ENCODE measurements at regions not wholly inside any gene's neighbourhood (a gene's known extent, or its start where the extent isn't known, plus 50 kb on each side); places are given as distances from the start of the nearest gene placed in this dataset.

- Histone ChIP-seq H3K4me1 (no peaks in the 10 kb centered on the region), H3K27me3 (ENCODE audit: control insufficient read depth, insufficient read depth, low read length) (no peaks in the 10 kb centered on the region), H3K4me3 (ENCODE audit: low read depth, low read length) (no peak overlapping the region), H2AFZ (no peak overlapping the region), H3K36me3 (ENCODE audit: control insufficient read depth, insufficient read depth, low read length) (no peaks in the 10 kb centered on the region), H3K27ac (no peak overlapping the region), H3K9ac (no peak overlapping the region), H3K4me2 (ENCODE audit: low read length) (no peak overlapping the region), H3K9me3 (ENCODE audit: control insufficient read depth, low read length) (no peaks in the 10 kb centered on the region), H3K79me2 (no peaks in the 10 kb centered on the region)
- TF ChIP-seq, protein P1, sequence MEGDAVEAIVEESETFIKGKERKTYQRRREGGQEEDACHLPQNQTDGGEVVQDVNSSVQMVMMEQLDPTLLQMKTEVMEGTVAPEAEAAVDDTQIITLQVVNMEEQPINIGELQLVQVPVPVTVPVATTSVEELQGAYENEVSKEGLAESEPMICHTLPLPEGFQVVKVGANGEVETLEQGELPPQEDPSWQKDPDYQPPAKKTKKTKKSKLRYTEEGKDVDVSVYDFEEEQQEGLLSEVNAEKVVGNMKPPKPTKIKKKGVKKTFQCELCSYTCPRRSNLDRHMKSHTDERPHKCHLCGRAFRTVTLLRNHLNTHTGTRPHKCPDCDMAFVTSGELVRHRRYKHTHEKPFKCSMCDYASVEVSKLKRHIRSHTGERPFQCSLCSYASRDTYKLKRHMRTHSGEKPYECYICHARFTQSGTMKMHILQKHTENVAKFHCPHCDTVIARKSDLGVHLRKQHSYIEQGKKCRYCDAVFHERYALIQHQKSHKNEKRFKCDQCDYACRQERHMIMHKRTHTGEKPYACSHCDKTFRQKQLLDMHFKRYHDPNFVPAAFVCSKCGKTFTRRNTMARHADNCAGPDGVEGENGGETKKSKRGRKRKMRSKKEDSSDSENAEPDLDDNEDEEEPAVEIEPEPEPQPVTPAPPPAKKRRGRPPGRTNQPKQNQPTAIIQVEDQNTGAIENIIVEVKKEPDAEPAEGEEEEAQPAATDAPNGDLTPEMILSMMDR (IDR thresholded peaks at IDR 0.05), result no peak
These were observed 360.6 kb upstream of the TNP1 start for GRCh38 chr2:217220228-217221013.

GRCh38 chr2:217219164-217219520 is 359.3 kb upstream of the TNP1 start:
- Histone ChIP-seq H3K4me3 (ENCODE audit: low read depth, low read length) (no peak overlapping the region), H3K27ac (no peak overlapping the region), H3K36me3 (ENCODE audit: control insufficient read depth, insufficient read depth, low read length) (no peaks in the 10 kb centered on the region), H2AFZ (no peak overlapping the region), H3K4me2 (ENCODE audit: low read length) (no peak overlapping the region), H3K9me3 (ENCODE audit: control insufficient read depth, low read length) (no peaks in the 10 kb centered on the region), H3K27me3 (ENCODE audit: control insufficient read depth, insufficient read depth, low read length) (no peaks in the 10 kb centered on the region), H3K9ac (no peak overlapping the region), H3K4me1 (no peaks in the 10 kb centered on the region), H3K79me2 (no peaks in the 10 kb centered on the region)
- TF ChIP-seq, protein P1 (IDR thresholded peaks at IDR 0.05), result no peak

DNA sequence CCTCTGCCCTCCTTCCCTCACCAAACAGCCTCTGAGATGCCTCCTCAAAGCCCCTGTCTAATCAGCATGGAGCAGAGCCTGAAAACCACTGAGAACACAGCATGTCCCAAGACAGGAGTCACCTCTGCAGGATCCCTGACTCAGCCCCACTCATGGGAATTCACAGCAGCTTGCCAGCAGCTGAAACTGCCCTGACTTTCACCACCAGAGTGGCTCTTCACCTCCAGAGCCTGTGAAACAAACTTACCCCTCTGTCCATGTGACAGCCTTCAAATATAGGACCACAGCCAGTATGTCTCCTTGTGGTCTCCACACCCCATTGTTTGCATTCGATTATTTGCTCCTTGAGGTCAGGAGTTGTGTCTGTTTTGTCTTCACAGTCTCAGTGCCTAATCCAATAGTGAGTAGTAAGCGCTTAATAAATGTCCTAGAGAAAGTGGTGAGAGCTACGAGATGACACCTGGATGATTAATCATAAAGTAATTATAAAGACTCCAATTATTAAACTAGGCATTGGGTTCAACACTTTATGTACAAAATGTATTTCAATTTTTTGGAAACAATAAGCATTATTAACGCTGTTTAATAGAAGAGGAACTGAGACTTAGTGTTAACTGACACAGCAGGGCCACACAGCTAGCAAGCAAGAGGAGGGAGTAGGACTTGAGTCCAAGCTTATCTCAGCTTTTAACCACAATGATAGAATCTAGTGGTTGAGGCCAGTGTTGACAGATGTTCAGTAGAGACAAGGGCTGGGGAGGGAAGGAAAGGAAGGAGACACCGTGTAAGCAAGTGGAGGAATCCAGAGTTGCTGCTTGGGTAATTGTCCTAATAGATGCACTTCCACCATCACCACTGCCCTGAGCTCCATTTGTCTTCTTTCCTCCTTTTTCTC is 358.7 kb upstream of the TNP1 start:
- H3K36me3 ChIP-seq (ENCODE audit: control insufficient read depth, insufficient read depth, low read length), result no peaks in the 10 kb centered on the region
- H3K4me2 ChIP-seq (ENCODE audit: low read length), result no peak overlapping the region
- no peaks in the 10 kb centered on the region for H3K27me3 ChIP-seq (ENCODE audit: control insufficient read depth, insufficient read depth, low read length)
- no peaks in the 10 kb centered on the region for H3K79me2 ChIP-seq
- H3K4me3 ChIP-seq (ENCODE audit: low read depth, low read length), result no peak overlapping the region
- H2AFZ ChIP-seq, result no peak overlapping the region
- TF ChIP-seq, protein P1 (IDR thresholded peaks at IDR 0.05), result no peak
- no peaks in the 10 kb centered on the region for H3K9me3 ChIP-seq (ENCODE audit: control insufficient read depth, low read length)
- H3K9ac ChIP-seq, result no peak overlapping the region
- H3K27ac ChIP-seq, result no peak overlapping the region
- no peaks in the 10 kb centered on the region for H3K4me1 ChIP-seq

DNA sequence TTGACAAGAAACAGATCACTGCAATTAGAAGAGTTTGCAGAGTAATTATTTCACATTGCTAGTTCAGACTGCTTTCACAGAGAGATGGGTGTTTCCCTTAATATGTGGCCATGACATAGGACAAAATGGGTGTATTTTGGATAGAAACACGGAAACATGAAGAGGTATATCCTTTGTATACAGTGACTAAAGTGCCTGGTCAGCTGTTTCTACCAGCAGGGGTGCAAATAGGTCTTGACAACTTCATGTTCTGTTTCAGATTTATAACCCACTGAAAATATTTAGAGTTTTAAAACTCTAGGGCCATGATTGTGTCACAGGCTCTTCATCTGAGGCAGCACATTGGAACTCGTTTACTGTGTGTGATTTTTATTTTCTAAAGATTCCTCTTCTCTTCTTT is 357.1 kb upstream of the TNP1 start:
- Histone ChIP-seq H3K79me2 (no peaks in the 10 kb centered on the region), H3K4me2 (ENCODE audit: low read length) (no peak overlapping the region), H3K9ac (no peak overlapping the region), H2AFZ (no peak overlapping the region), H3K36me3 (ENCODE audit: control insufficient read depth, insufficient read depth, low read length) (no peaks in the 10 kb centered on the region), H3K27ac (no peak overlapping the region), H3K4me3 (ENCODE audit: low read depth, low read length) (no peak overlapping the region), H3K4me1 (no peaks in the 10 kb centered on the region), H3K9me3 (ENCODE audit: control insufficient read depth, low read length) (no peaks in the 10 kb centered on the region), H3K27me3 (ENCODE audit: control insufficient read depth, insufficient read depth, low read length) (no peaks in the 10 kb centered on the region)
- TF ChIP-seq, protein P1 (IDR thresholded peaks at IDR 0.05), result no peak
